ENCODE measurements at regions not wholly inside any gene's neighbourhood (a gene's known extent, or its start where the extent isn't known, plus 50 kb on each side); places are given as distances from the start of the nearest gene placed in this dataset.
A peak's percentile ranks its signal among the peaks of the same experiment; 100 is the strongest.

- no peak for DNase-seq
Observed at GRCh38 chr11:45071232-45071631, 75.2 kb upstream of the PRDM11 start.

GRCh38 chr11:45073685-45074141, 72.7 kb upstream of the PRDM11 start:
- no peak for DNase-seq

- no peak for DNase-seq
Observed at GRCh38 chr11:45075519-45075918, 70.9 kb upstream of the PRDM11 start.

- no peak for DNase-seq
Observed at GRCh38 chr11:45075952-45076351, 70.5 kb upstream of the PRDM11 start.

GRCh38 chr11:45076761-45077160, 69.7 kb upstream of the PRDM11 start:
- peak; percentile 47 for DNase-seq

- no peak for DNase-seq
Observed at GRCh38 chr11:45078236-45079074, 68.0 kb upstream of the PRDM11 start.

GRCh38 chr11:45079075-45079444, 67.4 kb upstream of the PRDM11 start:
- no peak for DNase-seq

GRCh38 chr11:45079567-45079942, 66.9 kb upstream of the PRDM11 start:
- DNase-seq, result no peak

GRCh38 chr11:45079943-45080719, 66.3 kb upstream of the PRDM11 start:
- no peak for DNase-seq

GRCh38 chr11:45082744-45083543, 63.5 kb upstream of the PRDM11 start:
- DNase-seq, result no peak

GRCh38 chr11:45083544-45084087, 62.8 kb upstream of the PRDM11 start:
- DNase-seq, result no peak

- DNase-seq, result no peak
Observed at GRCh38 chr11:45085646-45086501, 60.6 kb upstream of the PRDM11 start.

GRCh38 chr11:45086526-45086925, 59.9 kb upstream of the PRDM11 start:
- DNase-seq, result no peak

- DNase-seq, result no peak
Observed at GRCh38 chr11:45087086-45087899, 59.1 kb upstream of the PRDM11 start.

GRCh38 chr11:45087900-45088160, 58.6 kb upstream of the PRDM11 start:
- DNase-seq, result no peak

GRCh38 chr11:45089251-45089650, 57.2 kb upstream of the PRDM11 start:
- DNase-seq, result peak; percentile 99

- peak; percentile 75 for DNase-seq
Observed at GRCh38 chr11:45089676-45090499, 56.6 kb upstream of the PRDM11 start.

GRCh38 chr11:45090607-45091006, 55.8 kb upstream of the PRDM11 start:
- DNase-seq, result no peak

GRCh38 chr11:45091563-45092403, 54.7 kb upstream of the PRDM11 start:
- DNase-seq, result peak; percentile 15

GRCh38 chr11:45092404-45092785, 54.0 kb upstream of the PRDM11 start:
- no peak for DNase-seq
